NCI-H82 (cell line): ENCODE measurements at regions not wholly inside any gene's neighbourhood (a gene's known extent, or its start where the extent isn't known, plus 50 kb on each side); places are given as distances from the start of the nearest gene placed in this dataset.

Source experiments
- DNase-seq: peaks from one replicate; lab custom pipeline; 2025; lab: John Stamatoyannopoulos, UW

DNA sequence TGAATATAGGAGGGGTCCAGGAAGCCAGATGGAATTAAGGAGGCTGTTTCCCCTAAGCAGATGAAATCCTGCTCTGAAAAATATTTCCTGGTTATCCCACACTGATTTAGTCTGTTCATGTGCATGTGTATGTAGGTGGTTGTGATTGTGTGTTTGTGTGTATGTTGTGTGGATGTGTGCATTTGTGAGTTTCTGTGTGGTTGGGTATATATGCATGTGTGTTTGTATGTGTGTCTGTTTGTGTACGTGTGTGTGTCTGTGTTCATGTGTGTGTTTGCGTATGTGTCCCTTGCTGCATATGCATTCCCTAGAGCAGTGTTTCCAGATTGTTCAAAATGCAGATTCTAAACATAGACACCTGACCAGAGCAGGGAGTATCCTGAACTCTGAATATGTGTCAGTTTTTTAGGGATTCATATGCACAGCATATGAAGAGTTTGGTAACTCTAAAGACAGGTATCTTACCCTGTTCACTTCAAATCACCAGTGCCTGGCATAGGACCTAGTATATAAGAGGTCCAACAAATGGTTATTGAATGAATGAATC, 239.8 kb downstream of the MAFB start:
- no peak for DNase-seq

DNA sequence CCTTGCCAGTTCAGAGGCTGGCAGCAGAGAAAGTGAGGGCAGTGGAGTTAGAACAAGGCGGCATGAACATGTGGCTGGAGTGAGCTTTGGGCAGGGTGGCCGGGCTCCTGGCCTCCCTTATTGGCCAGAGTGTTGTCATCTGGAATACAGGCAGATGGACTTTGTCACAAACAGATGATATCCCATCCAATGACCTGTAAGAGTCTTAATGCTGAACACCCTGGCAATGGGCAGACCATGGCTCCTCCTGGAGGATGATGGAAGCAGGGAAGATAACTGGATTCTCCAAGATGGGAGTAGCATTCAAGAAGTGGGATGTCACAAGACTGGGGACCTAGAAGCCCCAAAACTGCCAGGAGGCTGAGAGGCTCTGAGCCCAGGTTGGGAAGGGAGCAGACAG, 242.1 kb downstream of the MAFB start:
- no peak for DNase-seq

DNA sequence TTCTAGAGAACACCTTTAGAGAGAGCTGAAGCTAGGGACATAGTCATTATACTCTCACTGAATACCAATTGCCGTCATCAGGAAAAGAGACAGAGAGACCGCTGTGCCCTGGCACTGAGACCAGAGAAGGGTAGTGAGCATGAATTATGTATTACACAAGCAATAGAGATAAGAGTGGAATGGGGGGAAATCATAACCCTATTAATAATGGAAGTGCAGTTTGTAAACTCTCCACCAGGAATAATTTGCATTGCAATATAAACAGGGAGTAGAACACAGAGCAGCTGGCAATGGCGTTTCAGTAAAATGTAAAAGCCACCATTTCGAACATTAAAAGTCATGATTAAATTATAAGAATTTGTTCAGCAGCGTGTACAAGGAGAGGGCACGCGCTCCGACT, 244.5 kb downstream of the MAFB start:
- no peak for DNase-seq

DNA sequence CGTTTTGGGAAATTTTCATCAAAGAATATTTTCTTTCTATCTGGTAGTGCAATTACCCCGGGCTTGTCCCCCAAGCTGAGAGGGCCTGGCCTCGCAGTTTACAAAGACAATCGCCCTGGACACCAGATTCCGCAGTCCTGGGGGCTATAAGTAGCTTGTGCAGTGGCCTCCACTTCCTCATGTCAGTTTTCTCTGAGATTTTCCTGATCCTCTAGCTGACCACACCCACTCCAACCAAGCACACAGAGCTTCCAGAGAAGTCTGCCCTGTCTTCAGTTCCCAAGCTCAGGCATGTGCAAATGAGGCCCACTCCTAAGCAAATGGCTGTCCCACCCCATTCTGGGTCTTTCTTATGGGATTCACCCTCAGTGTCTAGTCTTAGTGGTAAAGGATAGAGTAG, 245.3 kb downstream of the MAFB start:
- DNase-seq, result no peak

DNA sequence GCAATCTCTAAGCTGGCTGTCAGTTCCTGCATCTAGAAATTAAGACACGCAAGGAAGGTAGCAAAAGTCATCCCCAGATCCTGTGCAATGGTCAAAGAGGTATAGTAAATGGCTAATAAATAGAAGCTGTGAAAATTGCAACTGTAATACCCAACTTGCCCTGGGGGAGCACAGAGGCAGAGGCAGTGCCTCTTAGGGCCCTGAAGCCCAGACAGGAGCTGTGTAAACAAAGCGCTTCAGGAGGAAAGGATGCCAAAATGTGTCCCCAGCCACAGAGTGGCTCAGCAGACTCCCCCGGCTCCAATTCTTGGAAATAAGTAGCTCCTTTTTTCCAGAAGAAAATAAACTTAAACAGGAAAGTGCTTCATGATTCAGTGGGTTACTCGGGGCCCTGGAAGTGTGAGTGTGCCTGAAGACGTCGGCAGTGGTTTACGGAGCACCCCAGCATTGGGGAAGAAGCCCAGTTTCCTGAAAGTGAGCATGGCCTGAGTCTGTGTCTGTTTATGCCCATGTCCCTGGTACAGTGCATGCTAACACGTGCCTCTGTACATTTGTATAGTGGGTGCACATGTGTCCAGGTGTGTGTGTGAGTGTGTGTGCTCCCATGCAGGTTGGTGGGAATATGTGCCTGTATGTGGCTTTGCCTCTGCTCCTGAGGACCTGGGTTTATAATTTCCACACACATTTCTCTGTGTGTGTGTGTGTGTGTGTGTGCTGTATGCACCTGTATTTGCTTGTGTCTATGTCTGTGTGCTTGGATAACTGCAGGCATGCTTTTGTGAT, 246.7 kb downstream of the MAFB start:
- no peak for DNase-seq

DNA sequence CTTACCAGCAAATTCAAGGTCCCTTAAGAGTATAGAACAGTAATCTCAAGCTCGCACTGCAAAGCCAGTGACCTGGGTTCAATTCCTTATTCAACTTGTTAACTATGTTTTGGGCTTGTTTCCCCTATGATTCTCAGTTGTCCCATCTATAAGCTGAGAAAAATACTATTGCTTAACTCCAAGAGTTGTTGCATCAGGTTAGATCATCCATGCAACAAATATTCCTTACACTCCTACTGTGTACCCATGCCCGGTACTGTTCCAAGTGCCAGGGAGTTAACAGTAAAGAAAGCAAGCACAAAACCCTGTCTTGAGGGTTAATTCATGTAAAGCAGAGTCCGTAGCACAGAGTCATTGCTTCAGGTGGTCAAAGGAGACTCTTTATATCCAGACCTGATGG, 247.3 kb downstream of the MAFB start:
- no peak for DNase-seq

DNA sequence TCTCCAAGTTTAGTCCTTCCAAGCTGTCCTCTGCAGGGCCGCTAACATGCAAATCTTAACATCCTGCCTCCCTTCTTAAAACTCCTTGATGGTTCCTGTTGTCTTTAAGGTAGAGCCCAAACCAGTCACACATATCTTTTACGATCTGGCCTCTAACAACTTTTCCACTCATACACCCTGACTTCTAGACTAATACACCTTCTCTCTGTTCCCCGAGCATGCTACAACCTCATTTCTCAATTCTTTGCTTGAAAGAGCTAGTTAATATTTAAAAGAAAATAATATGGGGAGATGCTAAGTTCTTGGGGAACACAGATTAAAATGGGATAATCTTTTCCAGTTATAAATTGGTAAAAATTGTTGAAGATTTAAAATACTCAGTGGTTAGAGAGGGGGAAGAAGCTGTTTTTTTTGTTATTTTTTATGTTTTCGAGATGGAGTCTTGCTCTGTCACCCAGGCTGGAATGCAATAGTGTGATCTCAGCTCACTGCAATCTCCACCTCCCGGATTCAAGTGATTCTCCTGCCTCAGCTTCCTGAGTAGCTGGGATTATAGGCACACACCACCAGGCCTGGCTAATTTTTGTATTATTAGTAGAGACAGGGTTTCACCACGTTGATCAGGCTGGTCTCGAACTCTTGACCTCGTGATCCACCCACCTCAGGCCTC, 250.7 kb downstream of the MAFB start:
- DNase-seq, result no peak

DNA sequence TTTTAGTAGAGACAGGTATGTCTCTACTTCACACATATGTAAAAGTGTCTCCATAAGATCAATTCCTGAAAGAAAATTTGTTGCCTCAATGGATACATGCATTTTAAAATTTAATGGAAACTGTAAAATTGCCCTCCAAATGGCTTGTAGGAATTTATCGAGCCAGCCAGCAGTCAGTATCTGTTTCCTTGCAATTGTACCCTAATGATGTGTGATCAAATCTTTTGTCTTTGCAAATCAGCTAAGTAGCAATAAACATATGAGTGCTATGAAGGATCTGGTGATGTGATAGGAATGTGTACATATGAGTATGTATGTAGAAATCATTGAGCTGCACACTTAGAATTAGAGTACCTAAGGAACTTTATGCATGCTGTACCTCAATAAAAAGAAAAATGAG, 253.0 kb downstream of the MAFB start:
- no peak for DNase-seq

DNA sequence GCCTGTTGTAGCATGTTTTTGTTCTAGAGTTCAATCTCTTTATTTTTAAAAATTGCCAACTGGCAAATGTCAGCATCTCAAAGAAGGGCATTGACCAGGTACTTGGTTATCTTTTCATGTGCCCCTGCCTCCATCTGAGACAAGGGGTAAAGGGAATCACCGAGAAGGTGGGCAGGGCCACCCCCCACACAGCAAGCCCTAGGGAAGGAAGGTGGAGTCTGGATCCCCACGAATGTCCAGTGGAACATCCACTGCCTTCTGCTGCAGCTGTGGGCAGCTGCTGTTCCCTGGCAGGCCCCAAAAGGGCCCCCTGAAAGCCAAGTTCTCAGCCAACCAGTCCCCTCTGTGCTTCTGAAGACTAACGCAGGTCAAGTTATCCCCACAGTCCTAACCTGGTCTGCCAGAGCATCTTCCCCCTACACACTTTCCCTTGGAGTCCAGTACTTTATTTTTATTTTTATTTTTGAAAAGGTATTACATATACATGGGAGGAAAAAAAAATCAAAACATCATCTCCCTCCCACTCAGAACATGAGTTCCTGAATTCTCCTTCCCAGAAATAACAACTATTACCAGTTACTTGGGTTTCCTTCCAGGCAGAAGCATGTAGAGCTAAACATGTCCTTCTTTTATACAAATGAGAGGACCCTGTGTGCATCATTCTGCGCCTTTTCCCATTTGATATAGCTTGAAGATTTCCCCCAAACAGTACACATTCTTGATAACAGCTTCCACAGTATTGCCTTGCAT, 253.7 kb downstream of the MAFB start:
- DNase-seq, result no peak

DNA sequence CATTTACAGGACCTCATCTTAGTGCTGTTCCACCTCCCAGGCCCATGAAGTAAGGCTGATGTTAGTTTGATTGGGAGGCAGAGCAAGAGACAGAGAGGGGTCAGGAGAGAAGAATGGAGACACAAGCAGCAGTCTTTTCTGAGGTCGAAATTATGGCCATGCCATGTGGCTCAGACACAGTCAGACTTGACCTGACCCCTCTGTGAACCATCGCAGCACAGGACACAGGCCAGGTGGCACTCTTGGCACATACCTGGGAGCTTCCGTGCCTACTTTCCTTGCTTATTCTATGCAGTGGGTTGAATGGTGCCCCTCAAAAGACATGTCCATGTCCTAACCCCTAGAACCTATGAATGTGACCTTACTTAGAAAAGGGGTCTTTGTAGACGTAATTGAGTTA, 254.9 kb downstream of the MAFB start:
- no peak for DNase-seq

DNA sequence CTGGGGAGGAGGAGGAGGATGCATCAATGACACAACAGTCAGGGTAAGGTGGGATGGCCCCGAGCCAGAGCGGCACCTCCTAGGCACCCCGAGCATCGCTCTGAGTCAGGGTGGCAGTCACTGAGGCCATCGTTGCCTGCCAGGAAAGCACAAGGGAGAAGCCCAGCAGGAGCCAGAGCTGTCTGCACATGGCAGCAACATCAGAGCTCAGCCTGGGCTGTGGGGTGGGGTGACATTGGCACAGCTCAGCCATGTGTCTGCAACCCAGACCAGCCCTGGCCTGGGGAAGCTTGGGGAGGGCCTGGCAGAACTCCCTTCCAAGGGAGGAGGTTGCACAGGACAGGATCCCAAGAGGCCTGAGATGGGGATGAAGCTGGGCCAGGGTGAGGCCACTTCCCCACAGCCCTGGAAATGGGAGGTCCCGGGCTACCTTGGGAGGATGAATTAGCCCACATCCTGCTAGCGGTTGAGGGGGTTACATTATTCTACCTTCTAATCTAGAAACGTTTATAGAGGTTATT, 255.6 kb downstream of the MAFB start:
- no peak for DNase-seq

DNA sequence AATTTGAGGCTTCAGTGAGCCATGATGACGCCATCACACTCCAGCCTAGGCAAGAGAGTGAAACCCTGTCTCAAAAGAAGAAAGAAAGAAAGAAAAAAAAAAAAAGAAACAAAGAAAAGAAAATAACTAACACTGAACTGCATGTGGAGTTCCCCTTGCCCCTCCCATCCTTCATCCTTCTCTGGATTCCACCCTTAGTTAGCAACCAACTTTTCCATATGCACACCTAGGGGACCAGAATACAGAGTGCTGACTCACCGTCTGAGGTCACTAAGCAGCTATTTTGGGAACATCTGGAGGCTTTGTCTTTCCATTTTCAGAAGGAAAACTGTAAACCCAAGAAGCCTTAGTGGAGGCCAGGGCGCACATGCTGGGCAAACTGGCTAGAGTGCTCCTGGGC, 257.4 kb downstream of the MAFB start:
- no peak for DNase-seq

DNA sequence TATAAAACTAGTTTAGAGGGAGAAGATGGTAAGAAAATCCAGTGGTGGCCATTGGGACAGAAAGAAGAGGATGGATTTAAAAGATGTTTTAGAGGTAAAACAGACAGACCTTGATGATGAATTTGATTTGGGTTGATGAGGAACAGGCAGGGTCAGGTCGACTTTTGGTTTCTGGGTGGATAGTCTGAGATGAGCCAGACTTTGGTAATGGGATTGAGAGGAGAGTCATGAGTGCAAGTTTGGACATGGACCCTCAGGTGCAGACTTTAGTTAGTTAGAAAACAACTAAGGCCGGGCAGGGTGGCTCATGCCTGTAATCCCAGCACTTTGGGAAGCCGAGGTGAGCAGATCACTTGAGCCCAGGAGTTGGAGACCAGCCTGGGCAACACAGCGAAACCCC, 257.9 kb downstream of the MAFB start:
- no peak for DNase-seq

DNA sequence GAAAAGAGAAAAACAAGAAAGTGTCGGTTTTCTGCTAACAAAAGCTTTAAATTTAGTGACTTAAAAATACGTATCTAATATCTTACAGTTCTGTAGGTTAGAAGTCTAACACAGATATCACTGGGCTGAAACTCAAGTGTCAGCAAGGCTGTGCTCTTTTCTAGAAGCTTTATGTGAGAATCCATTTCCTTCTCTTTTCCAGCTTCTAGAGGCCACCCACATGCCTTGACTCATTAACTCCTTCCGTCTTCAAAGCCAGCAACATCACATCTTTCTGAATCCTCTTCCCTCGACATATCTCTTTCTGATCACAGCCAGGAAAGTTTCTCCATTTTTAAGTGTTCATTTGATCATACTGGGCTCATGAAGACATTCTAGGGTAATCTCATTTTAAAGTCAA, 262.0 kb downstream of the MAFB start:
- DNase-seq, result no peak

DNA sequence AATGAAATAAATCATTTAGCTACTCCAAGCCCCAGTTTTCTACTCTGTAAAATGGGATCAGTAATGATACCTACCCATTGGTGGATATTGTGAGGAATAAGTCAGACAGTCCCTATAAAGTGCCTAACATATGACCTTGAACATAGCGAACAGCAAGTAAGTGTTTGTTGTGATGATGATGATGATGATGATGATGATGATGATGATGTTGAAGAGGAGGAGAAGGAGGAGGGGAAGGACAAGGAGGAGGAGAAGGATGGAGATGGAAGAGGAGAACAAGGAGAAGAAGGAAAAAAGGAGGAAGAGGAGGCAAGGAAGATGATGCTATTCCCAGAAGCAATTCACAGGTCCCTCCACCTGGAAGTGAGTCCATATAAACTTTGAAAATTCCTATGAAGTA, 264.3 kb downstream of the MAFB start:
- no peak for DNase-seq

DNA sequence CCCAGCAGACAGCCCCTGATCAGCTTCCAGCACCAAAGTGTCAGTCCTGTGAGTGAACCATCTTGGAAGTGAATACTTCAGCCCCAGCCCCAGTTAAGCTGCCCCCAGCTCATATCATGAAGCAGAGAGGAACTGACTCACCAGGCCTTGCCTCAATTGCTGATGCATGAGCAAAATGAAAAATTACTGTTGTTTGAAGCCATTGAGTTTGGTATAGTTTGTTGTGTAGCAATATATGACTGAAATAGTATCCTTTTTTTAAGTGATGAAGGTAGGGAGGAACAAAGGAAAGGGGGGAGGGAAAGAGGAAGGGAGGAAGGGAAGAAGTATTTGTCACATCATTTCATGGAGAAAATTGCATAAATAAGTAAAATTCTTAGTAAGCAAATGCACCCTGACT, 266.4 kb downstream of the MAFB start:
- no peak for DNase-seq

DNA sequence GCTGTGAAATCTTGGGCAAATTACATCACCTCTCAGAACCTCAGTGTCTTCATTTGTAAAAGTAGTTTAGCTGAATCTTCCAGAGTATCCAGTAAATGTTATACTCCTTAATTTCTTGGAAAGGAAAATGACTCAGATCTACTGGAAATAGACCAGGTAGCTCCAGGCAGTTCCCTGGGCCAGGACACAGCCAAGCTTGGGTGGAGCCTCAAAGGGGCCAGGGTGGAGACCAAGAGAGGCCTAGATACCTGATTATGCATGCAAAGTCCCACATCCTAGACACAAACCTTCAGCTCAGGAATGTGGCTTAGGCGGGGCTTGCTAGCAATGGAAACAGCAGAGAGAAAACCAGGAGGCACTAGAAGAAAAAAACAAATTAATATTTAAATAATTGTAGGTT, 272.8 kb downstream of the MAFB start:
- DNase-seq, result no peak

DNA sequence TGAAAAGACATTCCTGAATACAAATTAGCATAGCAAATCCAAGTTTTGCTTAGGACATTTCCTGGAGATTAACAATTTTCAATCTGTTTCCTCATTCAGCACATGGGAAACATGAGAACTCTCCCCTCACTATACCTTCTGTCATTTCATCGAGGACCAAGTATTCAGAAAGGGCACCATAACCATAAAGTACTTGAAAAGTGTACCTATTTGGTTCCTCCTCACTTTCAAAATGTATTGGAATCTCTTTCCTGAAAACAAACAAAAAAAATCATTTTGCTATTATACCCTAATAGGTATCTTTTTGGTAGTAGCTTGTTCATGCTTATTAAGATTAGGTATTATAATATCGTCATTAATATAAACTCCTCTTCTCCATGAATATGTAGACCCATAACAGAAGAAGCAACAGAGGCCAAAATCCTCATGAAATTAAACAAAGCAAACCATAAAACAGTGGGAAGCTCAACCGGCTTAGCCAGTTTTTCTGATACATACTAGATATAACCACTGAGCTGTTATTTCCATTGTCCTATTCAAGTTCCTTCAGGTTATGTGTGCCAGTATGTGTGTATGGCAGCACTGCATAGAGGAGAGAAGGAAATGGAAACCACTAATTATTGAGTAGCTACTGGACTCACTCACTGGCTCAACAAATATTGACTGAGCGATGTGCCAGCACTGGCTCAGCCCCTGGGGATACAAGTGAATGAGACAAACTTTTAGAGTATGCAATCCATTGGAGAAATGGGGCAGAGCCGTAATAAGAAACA, 274.0 kb downstream of the MAFB start:
- no peak for DNase-seq

DNA sequence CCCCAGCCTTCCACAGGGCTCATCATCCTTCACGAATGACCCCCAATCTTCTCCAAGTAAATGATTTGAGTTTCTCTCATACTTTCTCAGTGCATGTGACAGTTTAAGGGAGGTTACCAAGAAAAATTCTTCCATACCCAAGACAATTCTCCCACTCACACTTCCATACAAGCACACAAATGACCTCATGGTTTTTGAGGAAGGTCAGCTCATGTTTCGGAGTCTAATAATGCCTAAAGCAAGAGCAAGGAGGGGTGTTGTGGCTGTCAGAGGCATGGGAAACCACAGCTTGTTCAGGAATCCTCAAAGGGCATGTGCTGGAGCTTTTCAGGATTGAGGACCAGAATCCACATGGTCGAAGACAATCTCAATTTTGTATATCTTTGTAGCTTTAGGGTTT, 279.0 kb downstream of the MAFB start:
- DNase-seq, result no peak

DNA sequence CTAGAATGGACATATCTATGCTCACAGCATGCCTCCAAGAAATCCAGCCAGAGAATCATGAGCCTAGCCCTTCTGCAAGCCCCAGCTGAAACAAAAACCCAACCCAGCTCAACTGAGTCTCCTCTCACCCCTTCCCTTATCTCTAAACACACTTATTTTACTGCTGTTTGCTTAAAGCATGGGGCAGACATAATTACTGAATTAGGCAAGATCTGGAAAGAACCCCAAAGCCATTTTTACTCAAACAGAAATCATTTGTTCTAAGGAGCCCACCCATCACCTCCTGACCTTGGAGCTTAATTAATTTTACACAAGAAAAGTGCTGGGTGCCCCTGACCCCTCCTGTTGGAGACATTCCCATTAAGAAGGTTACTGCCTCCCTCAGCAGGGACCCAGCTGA, 291.6 kb downstream of the MAFB start:
- DNase-seq, result no peak

DNA sequence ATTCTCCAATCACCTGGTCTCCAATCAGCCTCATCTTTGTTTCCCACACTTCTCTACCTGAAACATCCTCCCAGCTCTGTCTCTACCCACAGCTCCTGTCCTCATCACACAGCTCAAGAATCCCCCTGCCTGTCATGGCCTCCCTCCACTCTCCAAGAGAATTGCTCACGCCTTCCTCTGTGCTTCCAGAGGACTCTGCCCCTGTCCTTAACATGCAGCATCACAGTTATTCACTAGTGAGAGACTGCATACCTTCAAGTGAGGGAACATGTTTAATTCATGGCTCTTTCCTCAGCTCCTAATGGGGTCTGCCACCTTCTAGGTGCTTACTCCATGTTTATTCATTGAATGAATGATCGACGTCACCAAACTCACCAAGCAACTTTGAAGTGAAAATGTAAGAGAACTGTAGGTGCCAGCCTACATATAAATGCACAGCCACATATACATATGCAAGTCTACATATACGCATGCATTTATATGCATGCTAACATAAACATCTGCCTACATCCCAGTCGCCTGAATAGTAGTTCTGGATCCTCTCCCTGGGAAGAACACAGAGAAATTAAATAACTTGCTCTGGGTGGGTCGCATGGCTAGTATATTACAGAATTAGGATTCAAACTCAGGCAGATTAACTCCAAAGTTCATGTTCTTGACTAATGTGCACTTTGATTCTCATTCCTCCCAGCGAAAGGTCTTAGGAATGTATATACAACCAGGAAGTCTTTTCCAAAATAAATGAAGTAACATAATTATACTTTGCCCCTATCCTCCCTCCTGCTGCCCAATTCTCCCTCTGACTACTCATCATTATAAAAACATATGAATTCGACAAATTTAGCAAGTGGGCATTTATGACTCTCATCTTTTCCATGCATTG, 295.6 kb downstream of the MAFB start:
- no peak for DNase-seq
